K562 (cell line): ENCODE measurements at regions not wholly inside any gene's neighbourhood (a gene's known extent, or its start where the extent isn't known, plus 50 kb on each side); places are given as distances from the start of the nearest gene placed in this dataset.

ENCODE experiments used
- EGR1 ChIP-seq: fragments of 450-650 bp; conservative IDR thresholded peaks from 2 replicates; pipeline ENCODE4 v1.6.1; 2017; ENCODE audit warnings: mild to moderate bottlenecking
- EZH2 ChIP-seq: IDR thresholded peaks from 2 replicates; pipeline ENCODE4 v1.6.1; 2012; ENCODE audit warnings: low read depth, mild to moderate bottlenecking, inconsistent platforms, low read length, borderline replicate concordance
- FOS ChIP-seq: IDR thresholded peaks from 3 replicates; pipeline ENCODE4 v1.6.1; 2011; ENCODE audit not compliant: insufficient read length; ENCODE audit errors: extremely low read depth
- TCF7 ChIP-seq: sonication (generic); IDR thresholded peaks from 2 replicates; pipeline ENCODE4 v1.6.1; 2016; ENCODE audit warnings: antibody characterized with exemption, borderline replicate concordance
- TF ChIP-seq, protein P1 (sequence below): fragments of 250-450 bp; sonication (Bioruptor Pico); IDR thresholded peaks from 2 replicates; pipeline ENCODE4 v1.8.0; 2021; ENCODE audit warnings: borderline replicate concordance, mild to moderate bottlenecking, moderate library complexity; ENCODE audit not compliant: poor library complexity, severe bottlenecking
- TF ChIP-seq, protein P2 (sequence below), 3 experiments: IDR thresholded peaks in 2 of 3; conservative IDR thresholded peaks in 1 of 3; 2 replicates each; pipeline ENCODE4 v1.5.1; 2011 to 2012; ENCODE audit warnings: low read length in 3 of 3, mild to moderate bottlenecking in 3 of 3, control low read depth in 2 of 3, improper control_type of control experiment in 1 of 3, inconsistent platforms in 1 of 3, low read depth in 1 of 3, mixed read lengths in 1 of 3, moderate library complexity in 1 of 3; ENCODE audit not compliant: insufficient read depth in 2 of 3

DNA sequence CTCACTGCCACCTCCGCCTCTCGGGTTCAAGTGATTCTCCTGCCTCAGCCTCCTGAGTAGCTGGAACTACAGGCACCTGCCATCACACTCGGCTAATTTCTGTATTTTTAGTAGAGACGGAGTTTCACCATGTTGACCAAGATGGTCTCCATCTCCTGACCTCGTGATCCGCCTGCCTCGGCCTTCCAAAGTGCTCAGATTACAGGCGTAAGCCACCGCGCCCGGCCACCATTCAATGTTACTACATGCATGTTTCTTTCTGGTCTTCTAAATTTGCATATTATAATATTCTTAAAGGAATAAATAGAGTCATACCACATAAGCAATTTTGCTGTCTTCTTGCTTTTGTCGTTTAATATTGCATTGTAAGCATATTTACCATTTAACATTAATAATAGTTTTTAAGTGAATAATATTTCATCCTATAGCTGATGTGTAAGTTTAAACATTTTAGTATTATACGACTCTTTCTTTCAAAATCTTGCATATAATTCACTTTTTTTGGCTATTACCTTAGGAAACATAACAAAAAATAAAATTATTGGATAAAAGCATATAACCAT lies 1270.4 kb downstream of the ADGRL3 start:
- TF ChIP-seq FOS (no peak), TCF7 (no peak), EGR1 (no peak), EZH2 (no peak)
- TF ChIP-seq, protein P1, sequence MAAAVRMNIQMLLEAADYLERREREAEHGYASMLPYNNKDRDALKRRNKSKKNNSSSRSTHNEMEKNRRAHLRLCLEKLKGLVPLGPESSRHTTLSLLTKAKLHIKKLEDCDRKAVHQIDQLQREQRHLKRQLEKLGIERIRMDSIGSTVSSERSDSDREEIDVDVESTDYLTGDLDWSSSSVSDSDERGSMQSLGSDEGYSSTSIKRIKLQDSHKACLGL (CRISPR knock-in tag), result no peak
- TF ChIP-seq, protein P2, sequence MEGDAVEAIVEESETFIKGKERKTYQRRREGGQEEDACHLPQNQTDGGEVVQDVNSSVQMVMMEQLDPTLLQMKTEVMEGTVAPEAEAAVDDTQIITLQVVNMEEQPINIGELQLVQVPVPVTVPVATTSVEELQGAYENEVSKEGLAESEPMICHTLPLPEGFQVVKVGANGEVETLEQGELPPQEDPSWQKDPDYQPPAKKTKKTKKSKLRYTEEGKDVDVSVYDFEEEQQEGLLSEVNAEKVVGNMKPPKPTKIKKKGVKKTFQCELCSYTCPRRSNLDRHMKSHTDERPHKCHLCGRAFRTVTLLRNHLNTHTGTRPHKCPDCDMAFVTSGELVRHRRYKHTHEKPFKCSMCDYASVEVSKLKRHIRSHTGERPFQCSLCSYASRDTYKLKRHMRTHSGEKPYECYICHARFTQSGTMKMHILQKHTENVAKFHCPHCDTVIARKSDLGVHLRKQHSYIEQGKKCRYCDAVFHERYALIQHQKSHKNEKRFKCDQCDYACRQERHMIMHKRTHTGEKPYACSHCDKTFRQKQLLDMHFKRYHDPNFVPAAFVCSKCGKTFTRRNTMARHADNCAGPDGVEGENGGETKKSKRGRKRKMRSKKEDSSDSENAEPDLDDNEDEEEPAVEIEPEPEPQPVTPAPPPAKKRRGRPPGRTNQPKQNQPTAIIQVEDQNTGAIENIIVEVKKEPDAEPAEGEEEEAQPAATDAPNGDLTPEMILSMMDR (IDR thresholded peaks at IDR 0.05 in 2 of 3, conservative IDR thresholded peaks at IDR 0.05 in 1 of 3; ENCODE audit: insufficient read depth in 2 of 3, low read depth in 1 of 3, low read length in 3 of 3), result no peak
